WERI-Rb-1 (cell line): ENCODE measurements at regions not wholly inside any gene's neighbourhood (a gene's known extent, or its start where the extent isn't known, plus 50 kb on each side); places are given as distances from the start of the nearest gene placed in this dataset.

Source experiments
- DNase-seq: peaks from one replicate; pipeline ENCODE4 v3.0.0-alpha.2; 2020
- H3K27ac ChIP-seq: fragments of 250-450 bp; sonication (Bioruptor Pico); 2 replicates; pipeline ENCODE4 v1.5.1; 2020; ENCODE audit warnings: mild to moderate bottlenecking, moderate library complexity
- H3K27me3 ChIP-seq: fragments of 250-450 bp; sonication (Bioruptor Pico); 2 replicates; pipeline ENCODE4 v1.5.1; 2021; ENCODE audit warnings: mild to moderate bottlenecking, low read depth, moderate library complexity; ENCODE audit not compliant: insufficient read depth, severe bottlenecking
- H3K36me3 ChIP-seq: fragments of 250-450 bp; sonication (Bioruptor Pico); 2 replicates; pipeline ENCODE4 v1.5.1; 2020; ENCODE audit warnings: mild to moderate bottlenecking, moderate library complexity
- H3K4me3 ChIP-seq: 2 replicates; pipeline ENCODE4 v1.5.1; 2011; ENCODE audit warnings: low read depth, mild to moderate bottlenecking, control low read depth, low read length
- H3K9me3 ChIP-seq: fragments of 250-450 bp; sonication (Bioruptor Pico); 2 replicates; pipeline ENCODE4 v1.5.1; 2021; ENCODE audit warnings: mild to moderate bottlenecking, moderate library complexity; ENCODE audit not compliant: severe bottlenecking
- CTCF ChIP-seq: IDR thresholded peaks from 2 replicates; pipeline ENCODE4 v1.5.1; 2011; ENCODE audit warnings: low read depth, mild to moderate bottlenecking, control low read depth, inconsistent platforms, low read length

GRCh38 chr2:181161615-181162014 is 181.2 kb downstream of the UBE2E3 start:
- H3K4me3 ChIP-seq, result no peak overlapping the region
- no peaks in the 10 kb centered on the region for H3K9me3 ChIP-seq
- no peaks in the 10 kb centered on the region for H3K36me3 ChIP-seq
- no peak overlapping the region for H3K27ac ChIP-seq
- DNase-seq, result no peak
- TF ChIP-seq CTCF, result no peak
- H3K27me3 ChIP-seq, result no peaks in the 10 kb centered on the region

- Histone ChIP-seq H3K27ac (no peak overlapping the region), H3K27me3 (no peaks in the 10 kb centered on the region), H3K4me3 (no peak overlapping the region), H3K36me3 (no peaks in the 10 kb centered on the region), H3K9me3 (no peaks in the 10 kb centered on the region)
- no peak for TF ChIP-seq CTCF
- no peak for DNase-seq
Observed at GRCh38 chr2:181163139-181163538, 182.7 kb downstream of the UBE2E3 start.

- no peak for TF ChIP-seq CTCF
- Histone ChIP-seq H3K9me3 (no peaks in the 10 kb centered on the region), H3K4me3 (no peak overlapping the region), H3K27me3 (no peaks in the 10 kb centered on the region), H3K36me3 (no peaks in the 10 kb centered on the region), H3K27ac (no peak overlapping the region)
- DNase-seq, result no peak
Observed at GRCh38 chr2:181163691-181164090, 183.3 kb downstream of the UBE2E3 start.

- DNase-seq, result no peak
- Histone ChIP-seq H3K4me3 (no peak overlapping the region), H3K36me3 (no peaks in the 10 kb centered on the region), H3K27ac (no peak overlapping the region), H3K27me3 (no peaks in the 10 kb centered on the region), H3K9me3 (no peaks in the 10 kb centered on the region)
- TF ChIP-seq CTCF, result no peak
Observed at GRCh38 chr2:181164699-181165098, 184.3 kb downstream of the UBE2E3 start.

- H3K27me3 ChIP-seq, result no peaks in the 10 kb centered on the region
- no peaks in the 10 kb centered on the region for H3K9me3 ChIP-seq
- no peaks in the 10 kb centered on the region for H3K36me3 ChIP-seq
- TF ChIP-seq CTCF, result no peak
- no peak overlapping the region for H3K4me3 ChIP-seq
- DNase-seq, result no peak
- H3K27ac ChIP-seq, result no peak overlapping the region
Observed at GRCh38 chr2:181165199-181165868, 184.9 kb downstream of the UBE2E3 start.

- H3K27me3 ChIP-seq, result no peaks in the 10 kb centered on the region
- H3K36me3 ChIP-seq, result no peaks in the 10 kb centered on the region
- H3K4me3 ChIP-seq, result no peak overlapping the region
- H3K9me3 ChIP-seq, result no peaks in the 10 kb centered on the region
- TF ChIP-seq CTCF, result no peak
- DNase-seq, result no peak
- H3K27ac ChIP-seq, result no peak overlapping the region
Observed at GRCh38 chr2:181169503-181169902, 189.1 kb downstream of the UBE2E3 start.
